ENCODE measurements at regions not wholly inside any gene's neighbourhood (a gene's known extent, or its start where the extent isn't known, plus 50 kb on each side); places are given as distances from the start of the nearest gene placed in this dataset.

GRCh38 chr1:242824435-242824834, 299.9 kb upstream of the PLD5 start:
- no peak overlapping the region for H3K4me3 ChIP-seq
- POLR2A ChIA-PET = no interaction called here
- ATAC-seq = no peak

DNA sequence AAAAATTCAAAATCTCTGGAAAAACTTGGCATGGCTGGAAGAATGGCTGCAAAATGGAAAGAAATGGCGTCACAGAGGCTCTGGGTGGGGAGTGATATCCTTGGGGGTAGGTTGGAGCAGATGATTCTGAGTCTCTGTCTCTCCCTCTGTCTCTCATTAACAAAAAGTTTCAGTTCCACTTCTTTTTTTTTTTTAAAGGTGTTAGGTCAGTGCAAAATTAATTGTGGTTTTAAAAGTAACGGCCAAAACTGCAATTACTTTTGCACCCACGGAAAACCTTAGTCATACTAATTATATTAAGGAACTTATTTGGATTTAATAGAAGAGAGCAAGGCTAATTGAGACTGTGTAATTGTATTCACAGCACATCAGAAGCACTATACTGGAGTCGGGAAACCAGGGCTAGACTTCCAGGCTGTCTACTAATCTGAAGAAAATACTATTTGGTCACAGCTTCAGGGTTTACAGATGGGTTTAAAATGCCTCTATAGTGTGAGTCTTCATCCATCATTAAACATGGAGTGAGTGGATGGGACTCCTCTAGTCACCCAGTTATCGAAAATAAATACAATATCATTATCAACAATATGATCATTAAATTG, 289.1 kb upstream of the PLD5 start:
- ATAC-seq = no peak
- H3K27me3 ChIP-seq (ENCODE audit: control insufficient read depth in 2 of 2, insufficient read depth in 2 of 2, low read length in 2 of 2) = no peaks in the 10 kb centered on the region
- POLR2A ChIA-PET = no interaction called here
- TF ChIP-seq KDM5B (IDR thresholded peaks at IDR 0.05; ENCODE audit: insufficient replicate concordance, low read depth, low read length) (no peak), POLR3A (IDR thresholded peaks at IDR 0.05; ENCODE audit: borderline replicate concordance, extremely low read depth, insufficient read depth, insufficient read length) (no peak), IRF1 (CRISPR knock-in tag; IDR thresholded peaks at IDR 0.05; ENCODE audit: borderline replicate concordance) (no peak), ZBTB12 (CRISPR knock-in tag; IDR thresholded peaks at IDR 0.05) (no peak), PURB (CRISPR knock-in tag; IDR thresholded peaks at IDR 0.05; ENCODE audit: low read depth) (no peak), STAT6 (CRISPR knock-in tag; IDR thresholded peaks at IDR 0.05) (no peak), FOXJ2 (tag; IDR thresholded peaks at IDR 0.05) (no peak), MCM7 (IDR thresholded peaks at IDR 0.05) (no peak), CCAR2 (IDR thresholded peaks at IDR 0.05; ENCODE audit: low read depth, low read length) (no peak), PCBP1 (IDR thresholded peaks at IDR 0.05; ENCODE audit: low read depth, low read length, poor library complexity, severe bottlenecking) (no peak)

More at GRCh38 chr1:242824435-242824834, 299.9 kb upstream of the PLD5 start:
- 2% methylated on average over 4 of the region's 4 CpGs for WGBS (ENCODE audit: insufficient coverage, low coverage, missing lambda C conversion rate)
- no peak for FAIRE-seq
- in situ Hi-C loops (cut with MboI) (no loop called here), intact Hi-C loops (cut with micrococcal nuclease) (no loop called here)
- Histone ChIP-seq H4K20me1 (replicated peaks; ENCODE audit: control insufficient read depth, insufficient read depth, low read length) (no peaks in the 10 kb centered on the region), H3K4me2 (ENCODE audit: insufficient read depth, low read length) (no peak overlapping the region), H3K79me2 (ENCODE audit: control insufficient read depth, insufficient read depth, low read length) (no peaks in the 10 kb centered on the region), H3K27me3 (ENCODE audit: control insufficient read depth in 2 of 2, insufficient read depth in 2 of 2, low read length in 2 of 2) (no peaks in the 10 kb centered on the region), H3K27ac (ENCODE audit: extremely low read depth, low read depth, low read length) (no peak overlapping the region), H3K36me3 (ENCODE audit: control insufficient read depth, insufficient read depth, low read length) (no peaks in the 10 kb centered on the region), H2AFZ (ENCODE audit: low read depth, low read length) (no peak overlapping the region), H3K9ac (ENCODE audit: insufficient read depth in 1 of 2, low read depth in 2 of 2, low read length in 2 of 2) (no peak overlapping the region), H3K4me1 (replicated peaks in 1 of 2; ENCODE audit: control insufficient read depth in 2 of 2, insufficient read depth in 2 of 2, low read length in 2 of 2) (no peaks in the 10 kb centered on the region), H3K9me1 (ENCODE audit: control insufficient read depth, insufficient read depth, low read length) (no peaks in the 10 kb centered on the region), H3K9me3 (replicated peaks; ENCODE audit: control insufficient read depth, insufficient read depth, low read depth, low read length) (no peaks in the 10 kb centered on the region)
- TF ChIP-seq NR1H2 (CRISPR knock-in tag; IDR thresholded peaks at IDR 0.05) = no peak
- TF ChIP-seq RBM39 (optimal IDR thresholded peaks at IDR 0.05; ENCODE audit: low read depth, low read length) = no peak
- no peak for TF ChIP-seq POU5F1 (IDR thresholded peaks at IDR 0.05; ENCODE audit: borderline replicate concordance, low read depth, low read length, partially characterized antibody)
- CTCF ChIA-PET (ENCODE audit: low intra/inter-chr PET ratio) = no interaction called here
- no peak for DNase-seq (ENCODE audit: extremely low read depth in 1 of 4, low spot score in 3 of 4)
- no TSS peak for BruUV-seq (replicated peaks)

More for the DNA sequence above, 289.1 kb upstream of the PLD5 start:
- Histone ChIP-seq H3K4me3 (no peak overlapping the region), H3K9ac (ENCODE audit: insufficient read depth in 1 of 2, low read depth in 2 of 2, low read length in 2 of 2) (no peak overlapping the region), H3K36me3 (ENCODE audit: control insufficient read depth, insufficient read depth, low read length) (no peaks in the 10 kb centered on the region), H3K9me3 (replicated peaks; ENCODE audit: control insufficient read depth, insufficient read depth, low read depth, low read length) (no peaks in the 10 kb centered on the region), H4K20me1 (replicated peaks; ENCODE audit: control insufficient read depth, insufficient read depth, low read length) (no peaks in the 10 kb centered on the region), H3K27ac (ENCODE audit: extremely low read depth, low read depth, low read length) (no peak overlapping the region), H3K9me1 (ENCODE audit: control insufficient read depth, insufficient read depth, low read length) (no peaks in the 10 kb centered on the region), H3K4me1 (replicated peaks in 1 of 2; ENCODE audit: control insufficient read depth in 2 of 2, insufficient read depth in 2 of 2, low read length in 2 of 2) (no peaks in the 10 kb centered on the region), H3K79me2 (ENCODE audit: control insufficient read depth, insufficient read depth, low read length) (no peaks in the 10 kb centered on the region), H2AFZ (ENCODE audit: low read depth, low read length) (no peak overlapping the region), H3K4me2 (ENCODE audit: insufficient read depth, low read length) (no peak overlapping the region)
- 0% methylated on average over 5 of the region's 5 CpGs for WGBS (ENCODE audit: insufficient coverage, low coverage, missing lambda C conversion rate)
- in situ Hi-C loops (cut with MboI) = no loop called here
- no TSS peak for BruUV-seq (replicated peaks)
- intact Hi-C loops (cut with micrococcal nuclease) = no loop called here
- CTCF ChIA-PET (ENCODE audit: low intra/inter-chr PET ratio) = no interaction called here
- DNase-seq (ENCODE audit: extremely low read depth in 1 of 4, low spot score in 3 of 4) (no peak), FAIRE-seq (no peak)

All from K562 (cell line).